ENCODE measurements at regions not wholly inside any gene's neighbourhood (a gene's known extent, or its start where the extent isn't known, plus 50 kb on each side); places are given as distances from the start of the nearest gene placed in this dataset.
"Not testable (repeated sequence)": the region's sequence is repeated elsewhere in the genome, so short reads cannot be mapped to it uniquely, and the experiment has no call there.

DNA sequence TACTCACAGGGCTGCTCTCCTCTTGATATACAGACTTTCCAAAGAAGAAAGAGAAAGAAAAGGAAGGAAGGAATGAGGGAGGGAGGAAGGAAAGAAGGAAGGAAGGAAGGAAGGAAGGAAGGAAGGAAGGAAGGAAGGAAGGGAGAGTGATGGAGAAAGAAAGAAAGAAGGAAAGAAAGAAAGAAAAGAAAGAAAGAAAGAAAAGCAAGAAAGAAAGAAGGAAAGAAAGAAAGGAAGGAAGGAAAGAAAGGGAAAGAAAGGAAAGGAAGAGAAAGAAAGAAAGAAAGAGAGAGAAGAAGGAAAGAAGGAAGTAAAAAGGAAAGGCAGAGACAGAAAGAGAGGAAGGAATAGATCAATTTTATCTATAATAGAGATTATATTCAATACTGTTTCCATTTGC lies 1257.4 kb downstream of the EPHA7 start:
- no peak for DNase-seq (ENCODE audit: low read depth)

DNA sequence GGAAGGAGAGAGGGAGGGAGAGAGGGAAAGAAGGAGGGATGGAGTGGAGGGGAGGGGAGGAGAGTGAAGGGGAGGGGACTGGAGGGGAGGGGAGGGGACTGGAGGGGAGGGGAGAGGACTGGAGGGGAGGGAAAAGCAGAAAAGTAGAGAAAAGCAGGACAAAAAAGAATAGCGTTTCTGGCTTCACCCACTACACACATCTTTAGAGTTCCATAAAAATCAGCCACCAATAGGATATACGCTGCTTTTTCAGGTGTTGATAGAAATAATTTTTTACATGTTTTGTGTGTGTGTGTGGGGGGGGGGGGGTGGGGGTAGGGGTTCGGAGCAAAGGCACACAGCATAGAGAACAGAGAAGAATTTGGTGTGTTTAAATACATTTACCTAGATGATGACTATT lies 1259.1 kb downstream of the EPHA7 start:
- DNase-seq (ENCODE audit: low read depth) = no peak

DNA sequence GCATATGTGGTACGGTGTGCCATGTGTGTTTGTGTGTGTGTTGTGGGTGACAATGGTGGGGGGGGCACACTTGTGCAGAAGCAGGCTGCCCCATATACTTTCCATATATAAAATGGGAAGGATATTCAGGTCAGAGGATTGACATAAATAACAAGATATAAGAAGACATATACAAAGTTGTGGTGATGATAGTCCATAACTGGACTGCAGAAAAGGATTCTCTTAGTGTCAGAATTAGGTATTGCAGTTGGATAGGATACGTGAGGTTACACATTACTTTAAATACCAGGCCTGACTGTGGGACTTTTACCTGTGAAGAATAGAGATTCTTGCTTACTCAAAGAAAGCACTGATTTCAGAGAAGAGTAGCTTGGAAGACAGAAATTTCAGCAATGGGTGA lies 1260.3 kb downstream of the EPHA7 start:
- no peak for DNase-seq (ENCODE audit: low read depth)

DNA sequence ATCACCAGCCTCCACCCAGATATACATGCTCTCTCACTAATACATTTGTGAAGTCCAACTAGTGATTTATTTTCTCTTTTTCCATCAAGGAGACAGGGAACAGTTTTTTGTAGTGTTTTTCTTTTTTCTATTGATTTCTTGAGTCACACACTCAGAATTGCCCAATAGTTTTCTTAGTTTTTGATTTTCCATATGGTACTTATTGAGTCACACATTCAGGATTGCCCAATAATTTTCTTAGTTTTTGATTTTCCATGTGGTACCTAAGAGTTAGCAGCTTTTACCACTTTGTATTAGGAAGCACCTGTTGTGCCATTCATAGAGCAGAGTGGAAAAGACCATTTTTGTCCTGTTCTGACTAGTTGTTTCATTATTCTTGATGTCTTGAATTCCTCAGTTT lies 1268.8 kb downstream of the EPHA7 start:
- DNase-seq (ENCODE audit: low read depth) = no peak

DNA sequence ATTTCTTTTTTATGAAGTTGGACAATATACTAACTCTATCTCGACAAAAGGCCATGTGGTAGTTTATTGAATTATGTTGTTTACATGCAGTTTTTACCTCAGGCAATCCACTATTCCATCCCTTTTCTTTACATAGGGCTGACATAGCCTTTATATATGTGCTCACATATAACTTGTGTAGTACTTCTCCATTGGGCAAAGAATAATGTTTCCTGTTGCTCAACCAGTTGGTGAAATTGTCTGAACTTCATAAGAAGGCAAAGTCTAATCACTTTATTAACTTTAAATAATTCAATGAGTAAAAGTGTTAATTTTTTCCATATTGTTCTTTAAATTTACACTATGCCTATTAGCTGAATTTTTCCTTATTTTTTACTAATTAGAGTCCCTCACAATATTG lies 1272.1 kb downstream of the EPHA7 start:
- DNase-seq (ENCODE audit: low read depth) = no peak

DNA sequence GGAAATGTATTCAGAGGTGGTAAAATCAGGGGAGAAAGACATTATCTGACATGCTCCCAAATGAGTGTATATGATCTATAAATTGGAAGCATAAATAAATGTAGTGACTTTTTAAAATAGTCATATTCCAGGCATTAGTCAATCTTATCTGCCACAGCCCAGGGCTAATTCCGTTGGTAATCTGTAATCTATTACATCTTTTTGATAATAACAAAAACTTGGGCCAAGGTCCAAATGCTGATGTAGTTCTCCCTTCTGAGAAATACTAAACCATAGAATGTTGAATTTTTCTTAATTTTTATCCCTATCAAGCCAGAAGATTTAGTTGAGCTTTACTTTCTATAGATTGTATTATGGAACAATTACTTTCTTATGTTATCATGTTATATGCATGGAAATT lies 1279.8 kb downstream of the EPHA7 start:
- DNase-seq (ENCODE audit: low read depth) = no peak

DNA sequence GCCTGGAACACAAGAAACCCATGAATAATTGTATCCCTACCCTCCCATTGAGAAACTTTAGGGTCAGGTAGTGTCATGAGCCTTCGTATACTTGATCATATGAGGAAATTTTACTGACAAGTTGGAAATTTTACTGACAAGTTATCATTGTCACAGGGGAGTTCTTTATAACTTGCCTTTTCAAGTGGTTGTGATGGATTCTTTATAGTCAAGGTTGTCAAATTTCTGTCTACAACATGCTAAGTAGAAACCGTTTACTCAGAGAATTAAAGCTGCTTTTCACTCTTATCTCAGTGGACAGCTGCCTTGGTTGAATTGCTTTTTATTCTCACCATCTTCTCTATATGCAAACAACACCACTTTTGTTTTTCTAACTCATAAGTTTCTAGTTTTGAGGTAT lies 1286.4 kb downstream of the EPHA7 start:
- DNase-seq (ENCODE audit: low read depth) = no peak

DNA sequence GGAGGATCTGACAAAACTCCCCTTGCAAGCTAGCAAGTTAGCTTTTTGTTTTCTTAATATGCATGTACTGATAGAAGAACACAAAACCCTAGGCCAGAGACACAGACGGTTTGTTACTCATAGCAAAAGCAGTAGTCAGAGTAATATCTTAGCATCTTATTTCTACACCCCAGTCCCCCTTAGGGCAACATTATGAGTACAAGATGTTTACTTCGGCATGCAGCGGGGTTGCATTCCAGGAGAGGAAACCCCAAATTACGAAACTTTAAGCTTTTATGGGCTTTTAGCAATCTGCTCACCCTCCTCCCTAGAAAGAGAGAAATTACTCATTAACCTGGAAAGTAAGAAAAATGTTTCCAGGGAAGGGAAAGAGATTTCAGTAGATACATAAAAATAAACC lies 1286.9 kb downstream of the EPHA7 start:
- no peak for DNase-seq (ENCODE audit: low read depth)

DNA sequence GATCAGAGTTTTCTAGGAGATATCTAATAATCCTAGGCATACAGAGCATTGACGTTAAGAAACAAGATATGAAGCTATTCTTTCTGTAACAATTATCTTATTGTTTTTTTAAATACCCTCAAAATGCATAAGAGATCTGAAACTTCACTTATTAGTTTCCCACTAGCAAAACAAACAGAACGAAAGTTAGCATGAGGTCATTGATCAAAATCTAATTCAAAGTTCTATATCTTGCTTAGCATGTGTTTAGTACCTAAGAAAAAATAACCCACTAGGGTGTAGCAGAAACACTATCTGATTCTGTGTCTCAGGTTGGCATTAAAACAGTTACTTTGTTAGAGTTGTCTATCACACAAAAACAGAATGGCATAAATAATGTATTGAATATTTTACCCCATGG lies 1288.4 kb downstream of the EPHA7 start:
- DNase-seq (ENCODE audit: low read depth) = no peak

DNA sequence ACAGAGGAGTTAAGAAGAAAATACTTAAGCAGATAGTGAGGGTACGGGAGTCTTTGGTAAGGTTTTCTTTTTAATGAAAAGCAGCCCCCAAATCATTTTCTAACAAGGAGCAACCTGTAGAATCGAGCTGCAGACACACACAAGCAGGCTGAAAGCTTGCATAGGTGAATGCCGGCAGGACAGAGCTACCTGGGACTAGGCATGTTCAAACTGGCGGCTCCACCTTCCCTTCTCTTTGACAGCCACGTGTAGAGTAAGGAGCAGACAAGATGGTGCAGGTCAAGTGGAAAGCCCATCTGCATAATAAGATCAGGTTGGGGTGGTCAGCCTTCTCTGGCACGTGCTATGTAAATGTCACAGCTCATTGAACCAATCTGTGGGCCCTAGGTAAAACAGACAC lies 1292.4 kb downstream of the EPHA7 start:
- DNase-seq (ENCODE audit: low read depth) = no peak

DNA sequence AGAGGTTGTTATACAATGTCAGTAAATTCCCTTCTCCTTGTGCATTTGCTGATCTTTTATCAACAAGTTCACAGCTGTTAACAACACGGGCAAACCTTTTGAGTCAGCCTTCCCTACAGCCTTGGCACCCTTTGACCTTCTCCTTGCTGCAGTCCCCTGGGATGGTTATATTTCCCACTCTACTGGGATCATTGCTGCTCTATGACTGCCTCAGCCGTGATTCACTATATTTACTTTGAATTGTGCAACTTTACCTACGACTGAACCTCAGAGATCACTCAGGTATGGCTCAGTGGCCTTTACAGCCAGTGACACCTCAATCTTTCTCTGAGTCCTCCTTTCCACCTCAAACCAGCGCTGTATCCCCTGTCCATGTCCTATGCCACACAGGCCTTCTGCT lies 1293.3 kb downstream of the EPHA7 start:
- no peak for DNase-seq (ENCODE audit: low read depth)

DNA sequence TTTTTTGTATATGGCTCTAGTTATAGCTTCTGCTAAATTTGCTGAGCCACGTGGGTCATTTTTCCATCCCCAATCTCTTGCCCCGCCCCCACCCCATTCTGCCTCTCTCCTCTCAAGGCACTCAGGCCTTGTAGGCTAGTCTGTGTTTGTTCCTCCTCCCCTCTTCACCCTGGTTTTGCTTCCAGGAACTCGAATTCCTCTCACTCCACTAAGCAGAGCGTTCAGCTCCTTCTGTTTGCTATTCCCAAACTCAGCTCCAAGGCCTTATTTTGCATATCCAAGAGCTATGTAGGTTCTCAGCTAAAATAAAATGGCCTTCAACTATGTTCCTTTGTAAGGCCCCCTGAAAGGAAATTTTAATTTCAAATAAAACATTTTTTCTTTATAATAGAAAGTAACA lies 1293.7 kb downstream of the EPHA7 start:
- no peak for DNase-seq (ENCODE audit: low read depth)

DNA sequence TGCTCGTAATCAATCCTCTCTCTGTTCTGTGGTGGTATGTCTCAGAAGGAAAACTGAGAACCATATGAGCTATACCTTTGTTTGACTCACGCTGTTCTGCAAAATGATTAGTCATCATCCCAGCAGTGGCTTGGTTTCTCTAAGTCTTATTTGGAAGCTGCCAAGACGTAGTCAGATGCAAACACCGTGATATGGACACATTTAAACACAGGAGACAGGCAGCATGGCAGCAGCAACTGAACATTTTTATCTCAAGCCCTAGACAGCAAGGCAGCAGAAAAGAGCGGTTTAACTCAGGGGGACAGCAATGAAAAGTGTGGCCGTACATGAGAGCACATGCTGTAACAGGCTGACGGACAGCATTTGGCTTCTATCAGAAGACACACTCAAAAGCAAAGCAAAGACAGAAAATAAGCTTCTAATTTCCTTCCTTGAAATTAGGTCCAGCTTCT lies 1295.1 kb downstream of the EPHA7 start:
- no peak for DNase-seq (ENCODE audit: low read depth)

DNA sequence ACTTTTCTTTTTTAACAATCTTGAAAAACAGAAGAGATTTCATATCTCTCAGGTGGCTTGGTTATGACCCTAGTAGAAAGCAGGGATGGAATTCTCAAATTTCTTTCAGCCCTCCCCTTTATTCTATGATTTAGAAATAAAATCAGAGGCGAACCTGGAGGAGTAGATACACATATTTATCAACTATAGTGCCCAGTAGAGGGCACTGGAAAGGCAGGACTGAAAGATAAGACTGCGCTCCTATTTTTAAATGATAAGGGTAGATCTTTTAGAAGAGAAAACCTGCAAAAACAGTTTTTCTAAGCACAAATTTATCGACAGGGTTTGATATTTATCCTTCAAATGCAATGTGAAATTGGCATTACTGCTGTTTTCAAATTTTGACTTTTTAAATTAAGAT lies 1296.6 kb downstream of the EPHA7 start:
- no peak for DNase-seq (ENCODE audit: low read depth)

DNA sequence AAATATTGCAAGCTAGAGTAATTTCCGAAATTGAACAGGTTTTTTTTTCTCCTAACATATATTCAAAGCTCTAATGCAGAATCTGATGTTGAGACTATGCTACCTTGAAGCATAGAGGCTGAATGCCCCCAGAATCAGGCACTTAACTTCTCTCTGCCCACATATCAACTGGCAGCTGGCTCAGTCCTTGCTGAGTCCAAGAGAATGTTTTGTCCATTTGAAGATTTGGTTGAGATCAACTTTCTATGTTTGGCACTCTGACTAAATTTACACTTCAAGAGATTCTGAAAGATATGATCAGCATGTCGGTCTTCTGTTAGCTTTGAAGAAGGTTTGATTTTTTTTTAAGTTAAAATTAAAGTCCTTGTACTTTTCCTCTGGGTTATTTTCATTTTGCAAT lies 1298.1 kb downstream of the EPHA7 start:
- no peak for DNase-seq (ENCODE audit: low read depth)

DNA sequence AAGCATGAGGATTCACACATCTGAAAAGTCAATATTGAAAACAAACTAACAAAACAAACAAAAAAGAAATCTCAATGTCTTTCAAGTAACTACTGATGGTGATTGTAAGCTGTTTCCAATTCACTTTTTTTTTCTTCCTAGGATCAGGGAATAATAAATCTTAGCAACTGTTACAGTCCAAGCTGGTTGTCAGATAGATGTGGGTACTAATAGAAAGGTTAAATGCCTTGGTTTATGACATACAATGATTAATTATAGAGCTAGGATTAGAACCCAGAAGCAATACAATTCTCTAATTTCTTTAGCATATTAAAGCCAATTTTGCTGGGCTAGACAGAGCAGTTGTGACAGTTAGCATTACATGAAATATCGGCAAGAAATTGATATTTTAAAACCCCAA lies 1301.6 kb downstream of the EPHA7 start:
- no peak for DNase-seq (ENCODE audit: low read depth)

DNA sequence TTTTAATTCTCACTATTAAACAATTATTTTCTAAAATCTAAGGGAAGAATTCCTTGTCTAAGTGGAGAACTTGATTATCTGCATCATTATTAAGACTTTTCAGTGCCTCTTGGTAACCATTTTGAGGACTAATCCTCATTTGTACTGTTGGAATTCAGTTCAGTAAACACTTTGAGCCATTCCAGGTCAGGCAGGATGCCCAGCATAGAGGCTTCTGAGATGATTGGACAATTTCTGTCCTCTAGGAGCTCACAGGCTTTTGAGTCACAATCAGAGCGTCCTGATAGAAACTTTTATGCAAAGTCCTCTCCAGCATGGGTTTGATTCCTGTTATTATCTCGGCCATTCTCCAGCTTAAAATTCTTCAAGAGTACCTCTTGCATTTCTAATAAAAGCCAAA lies 1304.6 kb downstream of the EPHA7 start:
- DNase-seq (ENCODE audit: low read depth) = no peak

DNA sequence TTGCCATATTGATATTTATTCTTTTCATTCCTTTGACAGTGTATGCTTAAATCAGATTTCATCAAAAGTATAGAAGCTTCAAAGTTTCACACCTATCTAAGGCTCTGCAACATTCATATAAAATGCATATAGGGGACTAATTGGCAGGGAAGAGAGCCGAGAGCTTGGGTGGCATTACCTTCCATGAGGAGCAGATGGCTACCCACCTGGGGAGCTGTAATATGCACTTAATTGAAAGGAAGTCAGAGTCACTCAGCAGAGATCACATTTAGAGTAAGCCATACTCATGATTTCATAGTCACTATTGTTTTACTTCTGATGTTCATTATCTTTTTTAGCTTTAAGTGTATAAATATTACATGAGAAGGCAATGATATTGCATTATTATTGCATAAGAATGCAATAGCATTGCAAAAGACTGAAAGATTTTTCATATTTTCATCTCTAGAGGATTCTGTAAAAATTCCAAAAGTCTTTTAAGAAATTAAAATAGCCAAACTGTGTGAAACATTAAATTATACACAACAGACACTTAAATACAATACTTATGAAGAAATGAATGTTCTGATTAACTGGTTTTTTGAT lies 1305.2 kb downstream of the EPHA7 start:
- DNase-seq (ENCODE audit: low read depth) = no peak

DNA sequence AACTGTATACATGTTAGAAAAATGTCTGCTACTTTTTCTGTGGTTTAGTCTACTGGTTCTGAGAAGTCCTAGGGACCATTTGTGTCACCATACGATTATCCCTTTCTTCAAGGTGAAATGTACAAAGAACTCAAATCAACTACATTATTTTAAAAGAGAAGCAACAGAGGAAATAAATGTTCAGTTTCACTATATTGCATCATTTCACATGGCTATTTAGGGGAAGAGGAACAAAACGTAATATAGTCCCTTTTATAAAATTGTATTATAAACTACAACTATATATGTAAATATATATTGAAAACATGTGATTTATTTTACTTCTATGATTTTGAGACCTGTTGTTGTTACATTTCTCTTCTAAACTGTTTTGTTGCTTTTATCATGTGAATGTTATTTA lies 1308.0 kb downstream of the EPHA7 start:
- no peak for DNase-seq (ENCODE audit: low read depth)

DNA sequence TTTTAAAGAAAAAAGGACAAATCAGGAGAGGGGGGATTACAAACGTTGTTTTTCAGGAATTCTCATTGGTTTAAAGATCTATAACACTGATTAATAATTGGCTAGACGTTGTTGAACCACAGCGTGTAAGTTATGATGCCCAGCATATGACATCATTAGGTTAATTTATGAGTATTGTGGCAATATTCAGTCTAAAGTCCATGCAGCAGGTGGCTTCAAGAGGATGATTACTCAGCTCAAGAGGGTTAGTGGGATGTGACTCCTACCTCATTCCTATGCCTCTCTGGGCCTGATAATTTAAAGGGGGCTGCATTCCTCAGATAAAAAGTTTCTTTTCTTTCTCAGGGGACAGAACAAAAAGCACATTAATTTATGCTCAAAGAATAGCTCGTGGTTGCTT lies 1309.0 kb downstream of the EPHA7 start:
- DNase-seq (ENCODE audit: low read depth) = no peak

DNA sequence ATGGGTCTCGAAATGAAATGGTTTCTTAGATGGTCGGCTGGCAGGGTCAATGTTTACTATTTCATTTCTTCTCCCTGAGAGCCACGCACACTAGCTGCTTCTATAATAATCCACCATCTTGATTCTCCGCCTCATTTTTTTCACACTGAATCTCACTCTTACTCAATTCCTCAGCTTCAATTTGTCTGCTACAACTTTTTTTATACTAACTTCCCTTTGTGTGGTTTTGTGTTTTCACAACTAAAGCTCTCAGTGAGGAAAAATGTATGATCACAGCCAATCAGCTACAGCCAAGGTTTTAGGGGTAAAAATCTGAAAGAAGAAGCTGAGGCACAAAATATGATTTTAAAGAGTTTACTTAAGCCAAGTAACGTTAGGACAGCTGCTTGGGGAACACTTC lies 1309.4 kb downstream of the EPHA7 start:
- no peak for DNase-seq (ENCODE audit: low read depth)

DNA sequence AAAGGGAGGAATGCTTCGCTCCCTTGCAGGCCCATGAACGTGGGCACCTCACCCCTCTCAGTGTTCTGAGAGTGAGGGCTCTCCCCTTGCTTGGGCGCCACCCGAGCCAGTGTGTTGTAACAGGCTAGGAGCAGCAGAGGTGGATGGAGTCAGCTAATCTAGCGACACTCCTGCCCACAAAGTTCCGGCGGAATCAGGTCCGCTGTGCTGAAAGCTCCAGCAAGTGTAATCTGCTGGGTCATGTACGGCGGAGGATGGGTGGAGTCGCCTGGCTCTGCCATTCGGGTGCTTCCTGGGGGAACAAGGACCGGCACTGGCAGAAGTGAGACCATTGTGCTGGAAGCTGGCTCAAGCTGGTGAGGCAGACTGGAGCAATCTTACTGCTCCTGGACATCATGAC lies 1310.1 kb downstream of the EPHA7 start:
- no peak for DNase-seq (ENCODE audit: low read depth)

DNA sequence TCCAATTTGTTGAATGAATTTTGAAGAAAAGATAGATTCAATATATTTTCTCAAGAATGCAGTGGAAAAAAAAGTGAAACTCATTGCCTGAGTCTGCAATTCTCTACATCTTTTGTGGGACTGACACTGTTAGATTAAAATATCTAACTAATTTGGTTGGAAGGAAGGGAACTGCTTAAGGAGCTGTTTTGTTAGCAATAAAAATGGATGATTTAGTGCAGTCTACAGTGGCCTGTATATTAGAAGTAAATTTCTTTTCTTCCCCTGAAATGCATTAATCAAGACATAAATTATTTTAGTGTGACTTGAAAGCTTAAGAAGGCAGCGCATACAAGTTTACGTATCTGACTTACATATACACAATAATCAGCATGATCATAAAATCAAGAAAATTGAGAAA lies 1332.6 kb downstream of the EPHA7 start:
- DNase-seq (ENCODE audit: low read depth) = no peak

DNA sequence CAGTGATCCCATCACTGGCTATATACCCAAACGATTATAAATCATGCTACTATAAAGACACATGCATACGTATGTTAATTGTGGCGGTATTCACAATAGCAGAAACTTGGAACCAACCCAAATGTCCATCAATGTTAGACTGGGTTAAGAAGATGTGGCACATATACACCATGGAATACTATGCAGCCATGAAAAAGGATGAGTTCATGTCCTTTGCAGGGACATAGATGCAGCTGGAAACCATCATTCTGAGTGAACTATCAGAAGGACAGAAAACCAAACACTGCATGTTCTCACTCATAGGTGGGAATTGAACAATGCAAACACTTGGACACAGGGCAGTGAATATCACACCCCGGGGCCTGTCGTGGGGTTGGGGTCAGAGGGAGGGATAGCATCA lies 1335.4 kb downstream of the EPHA7 start:
- DNase-seq (ENCODE audit: low read depth) = not testable (repeated sequence)

DNA sequence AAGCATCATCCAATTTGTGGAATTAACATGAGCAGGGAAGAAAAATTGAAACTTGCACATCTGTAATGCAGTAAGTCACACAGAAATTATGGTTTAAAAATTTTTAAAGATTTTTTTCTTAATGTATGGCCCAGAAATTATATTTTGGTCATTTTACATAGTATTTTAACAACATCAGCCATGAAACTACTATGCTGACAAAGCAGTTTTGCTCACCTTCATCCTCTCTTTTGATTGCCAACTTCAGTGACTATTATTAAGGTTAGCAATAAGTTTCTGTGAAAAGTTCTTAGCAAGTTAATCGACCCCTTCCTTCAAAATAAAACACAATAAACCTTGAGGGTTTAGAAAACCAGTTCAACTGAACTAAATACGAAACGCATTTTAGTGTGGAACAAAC lies 1347.0 kb downstream of the EPHA7 start:
- no peak for DNase-seq (ENCODE audit: low read depth)
